HG03439 (cell line): ENCODE measurements at regions not wholly inside any gene's neighbourhood (a gene's known extent, or its start where the extent isn't known, plus 50 kb on each side); places are given as distances from the start of the nearest gene placed in this dataset.
"Not testable (repeated sequence)": the region's sequence is repeated elsewhere in the genome, so short reads cannot be mapped to it uniquely, and the experiment has no call there.

ENCODE experiments used
- ATAC-seq: cut with Tn5 transposase; IDR thresholded peaks from one replicate; pipeline ENCODE4 v1.9.1; 2021; ENCODE audit warnings: mild to moderate bottlenecking, moderate library complexity; ENCODE audit not compliant: unreplicated experiment

DNA sequence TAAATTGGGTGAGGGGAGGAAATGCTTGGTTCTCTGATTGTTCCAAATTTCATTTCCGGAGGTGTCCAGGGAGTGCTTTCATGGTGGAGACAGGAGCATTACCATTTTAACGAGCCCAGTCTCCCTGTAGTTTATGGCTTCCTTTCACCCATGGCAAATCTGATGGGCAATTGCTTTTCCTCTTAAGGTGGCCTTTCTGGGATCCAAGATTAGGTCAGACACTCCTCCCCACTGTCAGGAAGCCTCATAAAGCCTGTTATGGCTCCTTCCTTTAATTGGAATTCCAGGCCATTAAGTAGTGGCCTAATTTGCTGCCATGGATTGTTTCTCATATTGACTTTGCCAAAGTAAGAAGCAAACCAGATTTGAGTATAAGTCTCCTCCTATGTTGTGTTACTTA is 157.8 kb downstream of the PDCD6IP start:
- ATAC-seq: no peak

DNA sequence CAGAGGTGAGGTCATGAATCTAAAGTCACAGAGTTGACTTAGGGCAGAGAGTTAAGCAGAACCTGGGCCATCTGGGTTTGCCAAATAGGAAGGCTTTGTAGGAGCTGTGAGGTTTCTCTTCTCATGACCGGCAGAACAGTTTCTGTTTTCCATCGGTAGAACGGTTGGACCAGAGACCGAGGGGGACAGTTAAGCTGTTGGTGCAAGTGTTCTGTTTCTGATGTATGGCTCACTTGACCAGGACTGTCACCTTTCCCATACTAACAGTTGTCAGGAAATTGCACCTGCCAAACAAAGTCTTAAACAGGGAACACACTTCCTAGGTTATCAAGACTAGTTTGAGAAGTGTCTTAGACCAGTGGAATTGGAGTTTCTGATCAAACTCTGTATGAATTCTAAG is 158.3 kb downstream of the PDCD6IP start:
- ATAC-seq: no peak

DNA sequence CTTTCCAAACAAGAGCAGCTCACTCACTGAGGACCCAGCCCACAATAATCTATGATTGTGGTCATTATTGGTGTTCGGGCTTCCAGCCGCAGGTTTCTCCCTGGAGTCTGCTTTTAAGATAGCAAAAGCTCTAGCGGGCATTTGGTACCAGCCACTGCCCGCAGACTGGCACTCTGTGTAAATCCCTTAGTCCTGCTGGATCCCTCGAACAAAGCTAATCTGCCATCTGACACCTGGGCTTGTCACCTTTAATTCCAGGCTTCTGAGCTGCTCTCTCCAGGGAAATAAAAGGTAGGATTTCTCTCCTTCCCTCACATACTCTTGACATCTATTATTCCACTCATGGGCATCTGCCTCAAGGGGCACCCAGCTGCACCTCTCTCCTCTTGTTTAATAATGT is 158.7 kb downstream of the PDCD6IP start:
- ATAC-seq: no peak

DNA sequence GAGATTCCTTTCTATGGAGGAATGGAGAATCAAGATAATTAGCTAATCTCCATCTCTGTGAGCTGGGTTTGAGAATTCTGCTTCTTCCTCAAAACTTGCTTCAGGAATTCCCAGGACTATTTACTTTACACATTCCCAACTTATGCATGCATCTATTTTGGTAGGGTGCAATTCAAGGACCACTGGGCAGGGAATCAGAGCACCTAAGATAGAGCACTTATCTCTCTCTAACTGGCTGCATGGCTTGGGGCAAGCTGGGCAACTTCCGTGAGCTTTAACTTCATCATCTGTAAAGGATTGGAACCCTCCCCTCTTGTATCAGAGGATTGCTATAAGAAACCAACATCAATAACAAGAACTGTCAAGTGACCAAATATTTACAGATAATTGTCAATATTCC is 160.2 kb downstream of the PDCD6IP start:
- no peak for ATAC-seq

DNA sequence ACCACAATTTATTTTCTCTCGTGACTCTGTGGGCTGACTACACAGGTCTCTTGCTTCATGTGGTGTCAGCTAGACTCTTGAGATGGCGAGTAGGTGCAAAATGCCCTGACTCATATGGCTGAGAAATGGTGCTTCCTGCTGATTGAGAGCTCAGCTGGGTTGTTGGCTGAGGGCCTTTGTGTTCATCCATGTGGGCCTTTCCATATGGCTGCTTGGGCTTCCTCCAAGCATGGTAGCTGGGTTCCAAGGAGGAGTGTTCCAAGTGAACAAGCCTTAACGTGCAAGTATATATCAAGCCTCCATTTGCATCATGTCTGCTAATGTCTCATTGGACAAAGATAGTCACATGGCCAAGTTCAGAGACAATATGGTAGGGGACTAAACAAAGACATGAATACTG is 164.0 kb downstream of the PDCD6IP start:
- ATAC-seq: no peak

DNA sequence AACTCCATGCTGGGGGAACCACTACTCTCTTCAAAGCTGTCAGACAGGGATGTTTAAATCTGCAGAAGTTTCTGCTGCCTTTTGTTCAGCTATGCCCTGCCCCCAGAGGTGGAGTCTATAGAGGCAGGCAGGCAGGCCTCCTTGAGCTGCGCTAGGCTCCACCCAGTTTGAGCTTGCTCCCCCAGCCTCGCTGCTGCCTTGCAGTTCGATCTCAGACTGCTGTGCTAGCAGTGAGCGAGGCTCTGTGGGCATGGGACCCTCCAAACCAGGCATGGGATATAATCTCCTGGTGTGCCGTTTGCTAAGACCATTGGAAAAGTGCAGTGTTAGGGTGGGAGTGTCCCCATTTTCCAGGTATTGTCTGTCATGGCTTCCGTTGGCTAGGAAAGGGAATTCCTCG is 171.8 kb downstream of the PDCD6IP start:
- not testable (repeated sequence) for ATAC-seq

DNA sequence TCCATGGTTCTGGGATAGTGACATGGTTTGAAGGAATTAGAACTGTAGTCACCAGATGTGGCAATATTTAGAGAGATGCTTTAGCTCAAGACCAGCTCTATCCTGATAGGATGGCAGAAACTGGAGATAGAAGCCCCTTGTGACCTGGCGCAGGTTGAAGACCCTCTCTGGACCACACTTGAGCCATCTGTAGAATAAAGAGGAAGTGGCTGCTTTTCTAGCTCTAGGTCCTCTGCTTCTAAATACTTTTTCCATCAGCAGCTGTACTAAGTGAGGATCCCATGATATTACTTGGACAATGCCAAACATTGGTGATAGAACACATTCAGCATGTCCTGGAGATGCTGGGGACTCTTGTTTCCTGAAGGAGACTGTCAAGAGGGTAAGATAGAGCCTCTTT is 172.6 kb downstream of the PDCD6IP start:
- no peak for ATAC-seq

DNA sequence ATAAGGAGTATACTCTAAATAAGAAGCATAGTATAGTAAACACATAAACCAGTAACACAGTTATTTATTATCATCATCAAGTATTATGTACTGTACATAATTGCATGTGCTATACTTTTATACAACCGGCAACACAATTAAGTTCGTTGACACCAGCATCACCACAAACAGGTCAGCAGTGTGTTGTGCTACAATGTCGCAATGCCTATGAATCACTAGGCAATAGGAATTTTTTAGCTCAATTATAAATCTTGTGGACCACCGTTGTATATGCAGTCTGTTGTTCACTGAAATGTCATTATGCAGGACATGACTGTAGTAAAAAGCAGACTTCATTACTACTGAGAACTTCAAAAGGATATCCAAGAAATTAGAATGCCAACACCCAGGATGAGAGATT is 177.0 kb downstream of the PDCD6IP start:
- ATAC-seq: no peak

DNA sequence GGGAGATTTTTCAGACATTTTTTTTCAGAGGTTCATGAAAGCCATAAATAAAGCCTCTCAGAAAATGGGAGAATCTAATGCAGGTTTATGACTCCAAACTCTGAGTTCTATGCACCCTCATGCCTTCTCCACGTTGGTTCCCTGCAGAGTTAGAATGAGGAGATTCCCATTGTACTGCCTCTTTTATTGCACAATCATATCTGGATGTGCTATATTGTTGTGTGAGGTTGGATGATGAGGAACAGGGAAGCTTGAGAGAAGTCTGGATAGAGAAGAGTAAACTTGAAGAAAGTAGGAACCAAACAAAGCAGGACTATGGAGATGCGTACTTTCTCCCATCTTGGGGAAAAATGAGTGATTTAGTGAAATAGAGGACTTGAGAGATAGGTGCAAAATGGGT is 178.8 kb downstream of the PDCD6IP start:
- no peak for ATAC-seq

DNA sequence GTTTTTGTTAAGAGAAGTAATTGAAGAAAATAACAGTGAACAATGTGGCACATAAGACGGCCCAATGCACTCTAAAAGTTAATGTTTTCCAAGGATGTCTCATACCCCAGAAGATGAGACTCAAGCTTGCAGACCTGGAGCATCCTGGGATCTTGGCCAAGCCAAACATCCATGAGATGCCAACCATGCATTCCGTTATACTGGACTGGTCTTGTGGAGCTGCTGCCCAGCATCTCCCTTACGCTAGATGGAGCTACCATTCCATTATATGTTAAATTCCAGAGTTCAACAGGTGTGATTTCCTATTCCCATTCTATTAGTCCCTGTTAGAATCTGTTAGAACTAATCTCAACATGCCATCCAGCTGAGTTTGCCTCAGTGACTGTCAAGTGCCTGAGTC is 181.8 kb downstream of the PDCD6IP start:
- no peak for ATAC-seq

DNA sequence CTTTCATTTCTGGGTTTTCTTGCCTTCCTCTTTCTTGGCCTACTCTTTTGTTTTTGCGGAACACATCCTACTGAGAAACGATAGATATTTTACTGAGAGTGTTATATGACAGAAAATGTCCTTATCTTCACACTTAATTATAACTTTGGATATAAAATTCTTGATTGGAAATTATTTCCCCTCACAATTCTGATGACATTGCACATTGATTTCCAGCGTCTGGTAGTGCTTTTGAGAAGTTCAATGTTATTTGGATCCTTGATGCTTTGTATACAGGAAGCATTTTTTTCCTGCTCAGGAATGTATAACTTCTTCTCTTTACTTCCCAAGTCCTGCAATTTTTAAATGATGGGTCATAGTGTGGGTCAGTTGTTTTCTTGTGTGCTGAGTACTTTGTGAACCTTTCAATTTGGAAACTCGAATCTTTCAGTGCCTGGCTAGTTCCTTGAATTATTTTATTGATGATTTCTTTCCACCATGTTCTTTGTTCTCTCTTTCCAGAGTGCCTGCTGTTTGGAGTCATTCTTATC is 183.9 kb downstream of the PDCD6IP start:
- no peak for ATAC-seq

DNA sequence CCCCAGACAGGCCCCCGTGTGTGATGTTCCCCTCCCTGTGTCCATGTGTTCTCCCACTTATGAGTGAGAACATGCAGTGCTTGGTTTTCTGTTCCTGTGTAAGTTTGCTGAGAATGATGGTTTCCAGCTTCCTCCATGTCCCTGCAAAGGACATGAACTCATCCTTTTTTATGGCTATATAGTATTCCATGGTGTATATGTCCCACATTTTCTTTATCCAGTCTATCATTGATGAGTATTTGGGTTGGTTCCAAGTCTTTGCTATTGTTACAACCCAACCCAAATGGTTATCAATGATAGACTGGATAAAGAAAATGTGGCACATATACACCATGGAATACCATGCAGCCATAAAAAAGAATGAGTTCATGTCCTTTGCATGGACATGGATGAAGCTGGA is 184.5 kb downstream of the PDCD6IP start:
- not testable (repeated sequence) for ATAC-seq

DNA sequence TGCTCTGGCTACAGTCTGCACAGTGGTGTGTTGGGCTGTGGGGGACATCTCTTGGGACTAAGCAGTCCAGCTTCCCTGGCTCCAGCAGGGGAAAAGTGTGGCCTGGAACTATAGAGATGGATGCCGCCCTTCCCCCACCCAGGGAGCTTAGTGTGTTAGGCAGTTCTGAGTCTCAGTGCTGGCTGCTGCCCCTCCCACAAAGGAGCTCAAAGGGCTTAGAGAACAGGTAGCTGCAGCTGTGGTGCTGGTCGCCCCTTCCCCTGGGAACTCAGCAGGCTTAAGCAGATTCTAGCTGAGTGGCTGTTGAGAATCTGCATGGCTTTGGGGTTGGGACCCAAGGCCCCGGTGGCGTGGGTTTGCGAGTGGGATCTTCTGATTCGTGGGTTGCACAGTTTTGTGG is 190.8 kb downstream of the PDCD6IP start:
- ATAC-seq: no peak

DNA sequence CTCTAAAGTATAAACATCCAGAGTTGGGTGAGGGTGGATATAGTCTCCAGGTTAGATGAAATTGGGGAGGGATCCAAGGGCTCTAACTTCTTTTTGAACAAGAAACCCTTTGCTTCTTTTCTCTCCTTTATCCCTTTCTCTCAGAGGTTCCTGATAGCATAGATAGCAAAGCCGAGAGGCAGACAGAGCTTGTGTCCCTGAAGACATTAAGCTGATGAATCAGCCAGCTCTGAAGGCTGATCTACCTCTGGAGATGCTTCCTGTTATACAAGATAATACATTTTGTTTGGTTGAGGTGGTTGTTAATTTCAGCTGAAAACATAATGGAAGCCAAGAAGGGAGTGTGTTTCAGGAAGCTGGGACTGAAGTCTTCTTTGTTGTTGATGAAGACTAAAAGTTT is 193.2 kb downstream of the PDCD6IP start:
- ATAC-seq: no peak

DNA sequence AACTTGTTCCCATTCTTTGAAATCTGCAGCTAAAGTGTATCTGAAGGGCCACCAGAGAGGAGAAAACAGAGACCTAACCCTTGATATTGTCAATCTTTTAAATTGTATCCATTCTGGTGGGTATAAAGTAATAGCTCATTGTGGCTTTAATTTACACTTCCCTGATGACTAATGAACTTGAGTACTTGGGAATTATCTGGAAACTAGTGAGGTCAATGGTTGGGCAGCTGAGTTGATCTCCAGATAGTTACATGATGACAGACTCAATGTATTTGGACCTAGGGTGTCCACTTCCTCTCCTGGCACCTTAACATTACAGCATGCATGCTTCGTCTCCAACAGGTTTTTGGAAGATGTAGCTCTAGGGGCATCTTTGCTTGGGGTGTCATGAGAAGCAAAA is 195.2 kb downstream of the PDCD6IP start:
- ATAC-seq: no peak

DNA sequence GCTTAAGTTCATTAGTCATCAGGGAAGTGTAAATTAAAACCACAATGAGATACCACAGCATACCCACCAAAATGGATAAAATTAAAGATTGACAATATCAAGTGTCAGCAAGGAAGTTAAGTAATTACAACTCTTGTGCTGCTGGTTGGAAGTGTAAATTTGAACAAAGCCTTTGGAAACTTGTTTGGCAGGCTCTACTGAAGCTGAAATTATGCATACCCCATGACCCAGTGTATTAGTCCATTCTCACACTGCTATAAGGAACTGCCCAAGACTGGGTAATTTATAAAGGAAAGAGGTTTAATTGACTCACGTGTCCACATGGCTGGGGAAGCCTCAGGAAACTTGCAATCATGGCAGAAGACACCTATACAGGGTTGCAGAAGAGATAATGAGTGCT is 196.1 kb downstream of the PDCD6IP start:
- no peak for ATAC-seq

DNA sequence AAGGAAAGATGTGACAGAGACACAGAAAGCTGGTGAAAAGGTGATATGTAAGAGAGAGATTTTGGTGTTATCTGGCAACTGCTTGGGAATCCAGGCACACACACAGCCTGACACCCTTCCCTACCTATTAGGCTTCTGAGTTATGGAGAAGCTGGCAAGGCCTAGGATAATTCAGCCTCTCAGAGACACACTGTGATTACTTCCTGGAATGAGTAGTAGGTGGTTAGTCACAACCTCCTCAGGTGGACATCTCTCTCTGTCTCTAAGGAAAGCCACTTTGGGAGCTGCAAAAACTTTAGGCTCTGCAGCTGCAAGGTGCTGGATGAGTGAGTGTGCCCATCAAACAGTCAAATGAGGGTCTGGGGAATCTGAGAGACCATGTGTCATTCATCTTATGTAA is 201.9 kb downstream of the PDCD6IP start:
- no peak for ATAC-seq

DNA sequence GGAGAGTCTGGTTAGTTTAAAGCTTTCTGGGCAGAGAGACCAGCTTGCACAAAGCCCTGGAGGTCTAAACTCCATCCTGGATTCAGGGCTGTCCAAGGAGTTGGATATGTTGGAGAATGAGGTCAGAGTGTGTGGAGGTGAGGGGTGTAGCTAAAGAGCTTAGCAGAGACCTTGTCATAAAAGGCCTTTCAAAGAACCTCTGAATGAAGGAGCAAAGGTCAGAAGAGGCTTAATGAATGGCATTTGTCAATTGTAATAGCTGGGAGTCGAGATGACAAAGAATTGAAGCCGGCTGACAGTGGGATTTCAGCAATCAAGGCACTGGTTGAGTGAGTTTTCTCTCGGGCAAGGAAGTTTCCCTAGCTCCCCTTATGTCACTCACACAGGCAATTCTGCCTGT is 202.6 kb downstream of the PDCD6IP start:
- no peak for ATAC-seq

DNA sequence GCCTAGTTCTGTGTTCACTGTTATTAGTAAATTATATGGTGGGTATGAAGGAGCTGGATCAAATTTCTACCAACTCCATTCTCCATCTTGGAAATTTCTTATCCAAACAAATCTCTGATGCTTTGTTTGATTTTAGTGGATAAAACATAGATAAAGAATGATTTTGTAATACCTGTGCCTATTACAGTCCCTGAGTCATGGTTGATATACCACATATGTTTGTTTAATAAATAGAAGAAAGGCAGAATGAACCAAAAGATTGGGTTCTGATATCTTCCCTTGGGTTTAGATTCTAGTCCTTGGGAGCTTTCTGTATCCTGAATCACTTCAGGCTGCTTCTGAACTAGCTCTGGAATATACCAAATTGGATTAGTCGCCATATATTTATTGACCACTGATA is 203.6 kb downstream of the PDCD6IP start:
- no peak for ATAC-seq

DNA sequence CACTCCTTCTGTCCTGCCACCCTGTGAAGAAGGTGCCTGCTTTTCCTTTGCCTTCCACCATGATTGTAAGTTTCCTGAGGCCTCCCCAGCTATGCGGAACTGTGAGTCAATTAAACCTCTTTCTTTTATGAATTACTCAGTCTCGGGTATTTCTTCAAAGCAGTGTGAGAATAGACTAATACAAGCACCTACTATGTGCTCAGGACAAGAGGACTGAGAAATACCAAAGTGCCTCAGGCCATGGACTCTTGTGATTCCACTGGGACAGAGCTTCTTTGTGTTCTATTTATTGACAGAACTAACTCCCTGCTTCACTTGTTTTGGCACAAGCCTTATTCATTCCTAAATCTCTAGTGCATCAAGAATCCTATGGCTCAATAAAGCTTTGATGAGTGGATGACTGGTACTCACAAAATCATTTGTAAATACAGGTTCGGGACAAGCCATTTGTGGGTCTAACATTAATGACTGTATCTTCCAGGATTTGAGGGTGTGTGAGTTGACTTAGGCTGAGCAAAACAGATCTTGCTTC is 204.2 kb downstream of the PDCD6IP start:
- no peak for ATAC-seq

DNA sequence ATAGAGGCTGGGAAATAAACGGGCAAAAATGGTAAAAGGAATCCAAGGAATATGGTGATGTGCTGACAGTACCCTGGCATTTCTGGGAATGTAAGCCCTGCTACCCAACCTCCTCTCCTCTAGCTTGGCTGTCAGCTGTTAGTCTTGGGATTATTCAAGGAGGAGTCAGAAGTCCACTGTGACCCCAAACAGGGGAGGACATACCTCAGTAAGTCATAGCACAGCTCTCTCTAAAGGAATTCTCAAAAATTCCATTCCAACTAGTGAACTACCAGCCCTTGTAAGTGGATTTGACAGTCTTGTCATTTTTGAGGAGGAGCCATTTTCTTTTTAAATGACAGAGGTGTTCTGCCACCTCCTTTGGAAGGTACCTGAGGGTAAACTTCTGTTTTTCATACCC is 207.5 kb downstream of the PDCD6IP start:
- no peak for ATAC-seq

DNA sequence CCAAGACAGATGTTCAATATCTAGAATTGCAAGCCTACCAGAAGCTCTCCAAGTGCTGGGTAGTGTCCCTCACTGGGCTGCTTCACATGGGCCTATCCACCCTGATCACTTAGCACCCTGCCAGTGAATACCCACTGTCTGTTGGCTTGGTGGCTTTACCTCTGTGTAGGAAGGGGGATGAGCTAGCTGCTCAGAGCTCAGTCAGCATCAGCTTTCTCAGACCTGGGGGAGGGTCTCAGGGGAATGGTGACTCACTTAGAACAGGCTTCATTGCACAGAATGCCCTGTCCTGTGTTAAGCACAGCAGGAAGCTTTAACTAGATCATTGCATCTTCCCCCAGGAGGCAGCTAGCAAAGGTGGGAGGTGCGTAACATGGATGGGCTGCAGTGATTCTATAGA is 209.8 kb downstream of the PDCD6IP start:
- no peak for ATAC-seq
